GM23338 (cell line): ENCODE measurements at regions not wholly inside any gene's neighbourhood (a gene's known extent, or its start where the extent isn't known, plus 50 kb on each side); places are given as distances from the start of the nearest gene placed in this dataset.

Source experiments
- ATAC-seq: fragments of 200-7000 bp; cut with Tn5 transposase; 3 replicates; pipeline ENCODE4 v1.9.1; 2020
- DNase-seq: peaks from one replicate; pipeline ENCODE4 v3.0.0-alpha.2; 2015; ENCODE audit warnings: low spot score
- H2AFZ ChIP-seq: fragments of 200-600 bp; sonication (generic); 2 replicates; pipeline ENCODE4 v1.8.0; 2016; ENCODE audit warnings: antibody characterized with exemption, mild to moderate bottlenecking, moderate library complexity
- H3F3A ChIP-seq: fragments of 200-600 bp; sonication (generic); replicated peaks from 2 replicates; pipeline ENCODE4 v1.8.0; 2017; ENCODE audit warnings: antibody characterized with exemption, mixed run types, low read depth
- H3K27ac ChIP-seq: fragments of 200-600 bp; sonication (generic); 2 replicates; pipeline ENCODE4 v1.6.1; 2016; ENCODE audit warnings: low read depth
- H3K27me3 ChIP-seq: fragments of 200-600 bp; sonication (generic); 2 replicates; pipeline ENCODE4 v1.8.0; 2016; ENCODE audit warnings: mild to moderate bottlenecking, mixed run types, moderate library complexity; ENCODE audit not compliant: insufficient read depth
- H3K36me3 ChIP-seq: fragments of 200-600 bp; sonication (generic); 2 replicates; pipeline ENCODE4 v1.8.0; 2016; ENCODE audit warnings: mild to moderate bottlenecking; ENCODE audit not compliant: insufficient read depth
- H3K4me1 ChIP-seq: fragments of 200-600 bp; sonication (generic); 2 replicates; pipeline ENCODE4 v1.8.0; 2016; ENCODE audit warnings: mild to moderate bottlenecking, moderate library complexity; ENCODE audit not compliant: insufficient read depth
- H3K4me2 ChIP-seq: fragments of 200-600 bp; sonication (generic); 2 replicates; pipeline ENCODE4 v1.7.1; 2017; ENCODE audit warnings: mixed run types
- H3K4me3 ChIP-seq: fragments of 200-600 bp; sonication (generic); 2 replicates; pipeline ENCODE4 v1.6.1; 2016; ENCODE audit warnings: mixed run types
- H3K79me2 ChIP-seq: fragments of 200-600 bp; sonication (generic); replicated peaks from 2 replicates; pipeline ENCODE4 v1.8.0; 2017; ENCODE audit warnings: mild to moderate bottlenecking; ENCODE audit not compliant: insufficient read depth
- H3K9me2 ChIP-seq: fragments of 200-600 bp; sonication (generic); 2 replicates; pipeline ENCODE4 v1.8.0; 2017; ENCODE audit not compliant: insufficient read depth
- H4K20me1 ChIP-seq: fragments of 200-600 bp; sonication (generic); replicated peaks from 2 replicates; pipeline ENCODE4 v1.8.0; 2017; ENCODE audit warnings: mild to moderate bottlenecking; ENCODE audit not compliant: insufficient read depth
- H3K27ac Mint-ChIP-seq: 2 replicates; pipeline ENCODE4 v1.8.0; 2020; ENCODE audit warnings: inconsistent platforms, mild to moderate bottlenecking, moderate library complexity, mixed read lengths
- H3K27me3 Mint-ChIP-seq: 3 replicates; pipeline ENCODE4 v1.8.0; 2022; ENCODE audit warnings: low read depth, mild to moderate bottlenecking, moderate library complexity, mixed read lengths, inconsistent platforms; ENCODE audit not compliant: insufficient read depth, poor library complexity
- H3K36me3 Mint-ChIP-seq: 3 replicates; pipeline ENCODE4 v1.8.0; 2021; ENCODE audit warnings: low read depth, mild to moderate bottlenecking, inconsistent platforms, moderate library complexity, mixed read lengths
- H3K4me1 Mint-ChIP-seq: 3 replicates; pipeline ENCODE4 v1.8.0; 2020; ENCODE audit warnings: mild to moderate bottlenecking, inconsistent platforms, mixed read lengths
- H3K4me3 Mint-ChIP-seq: 3 replicates; pipeline ENCODE4 v1.8.0; 2021; ENCODE audit warnings: moderate library complexity, mild to moderate bottlenecking, inconsistent platforms, mixed read lengths
- H3K9me3 Mint-ChIP-seq: 3 replicates; pipeline ENCODE4 v1.8.0; 2020; ENCODE audit warnings: moderate library complexity, mild to moderate bottlenecking, inconsistent platforms, mixed read lengths
- CTCF ChIP-seq, 2 experiments: fragments of 200-600 bp in 1 of 2; sonication (generic) in 1 of 2; conservative IDR thresholded peaks; 2 replicates each; pipeline versions ENCODE4 v1.5.1 to v1.6.1; 2016 to 2017; ENCODE audit warnings: antibody characterized with exemption in 2 of 2, low read depth in 2 of 2, mild to moderate bottlenecking in 2 of 2, moderate library complexity in 1 of 2
- REST ChIP-seq: IDR thresholded peaks from one replicate; pipeline ENCODE4 v1.6.1; 2018; ENCODE audit warnings: antibody characterized with exemption; ENCODE audit not compliant: unreplicated experiment
- ZNF114 ChIP-seq: fragments of 250-450 bp; sonication (Bioruptor Pico); IDR thresholded peaks from 2 replicates; pipeline ENCODE4 v1.5.0; 2020; ENCODE audit warnings: mild to moderate bottlenecking, moderate library complexity
- ZNF462 ChIP-seq: fragments of 250-450 bp; sonication (Bioruptor Pico); IDR thresholded peaks from 2 replicates; pipeline ENCODE4 v1.5.0; 2020; ENCODE audit warnings: mild to moderate bottlenecking, moderate library complexity

GRCh38 chr2:19021100-19021476 lies 337.3 kb downstream of the OSR1 start:
- Histone ChIP-seq H3K4me2 (no peak overlapping the region), H3K9me2 (no peaks in the 10 kb centered on the region), H3K27me3 (no peaks in the 10 kb centered on the region), H3K79me2 (no peaks in the 10 kb centered on the region), H3K36me3 (no peaks in the 10 kb centered on the region), H2AFZ (no peak overlapping the region), H3F3A (no peaks in the 10 kb centered on the region), H3K27ac (no peak overlapping the region), H3K4me1 (no peaks in the 10 kb centered on the region), H3K4me3 (no peak overlapping the region), H4K20me1 (no peaks in the 10 kb centered on the region)
- DNase-seq (no peak), ATAC-seq (no peak)
- Mint-ChIP-seq H3K36me3 (no peaks in the 10 kb centered on the region; the same call in 2 of the 3 replicates), H3K9me3 (peaks cover 4% of the 10 kb centered on the region; the same call in 2 of the 3 replicates), H3K4me3 (no peak overlapping the region), H3K4me1 (0 out of 3 replicates have a peak, but pooled peaks cover 2% of the 10 kb centered on the region), H3K27ac (no peak overlapping the region), H3K27me3 (peaks cover 2% of the 10 kb centered on the region)
- TF ChIP-seq ZNF114 (CRISPR knock-in tag) (no peak), CTCF (conservative IDR thresholded peaks at IDR 0.05; ENCODE audit: low read depth in 2 of 2) (no peak), REST (no peak), ZNF462 (CRISPR knock-in tag) (no peak)
